ENCODE measurements at regions not wholly inside any gene's neighbourhood (a gene's known extent, or its start where the extent isn't known, plus 50 kb on each side); places are given as distances from the start of the nearest gene placed in this dataset.

- Histone ChIP-seq H3K4me2 (ENCODE audit: low read depth, low read length) (no peak overlapping the region), H3K27me3 (ENCODE audit: control insufficient read depth in 1 of 2, insufficient read depth in 2 of 2, low read length in 2 of 2) (no peaks in the 10 kb centered on the region), H3K9ac (ENCODE audit: insufficient read depth, low read depth, low read length) (no peak overlapping the region), H3K4me1 (ENCODE audit: insufficient read depth, low read length) (no peaks in the 10 kb centered on the region), H3K27ac (ENCODE audit: extremely low read length, insufficient read depth, low read length) (no peak overlapping the region), H3K36me3 (replicated peaks in 1 of 2; ENCODE audit: control insufficient read depth in 1 of 2, insufficient read depth in 2 of 2, low read length in 2 of 2) (no peaks in the 10 kb centered on the region), H3K9me3 (ENCODE audit: low read length) (peaks cover 79% of the 10 kb centered on the region), H3K79me2 (ENCODE audit: insufficient read depth, low read length) (no peaks in the 10 kb centered on the region), H4K20me1 (ENCODE audit: insufficient read depth, low read length) (no peaks in the 10 kb centered on the region), H2AFZ (ENCODE audit: low read length) (no peak overlapping the region), H3K4me3 (replicated peaks in 1 of 3; ENCODE audit: insufficient read depth in 1 of 3, low read depth in 2 of 3, low read length in 3 of 3) (no peak overlapping the region)
- ATAC-seq (no peak), DNase-seq (ENCODE audit: low spot score) (no peak), FAIRE-seq (no peak)
- ChIA-PET POLR2A (no interaction called here), CTCF (ENCODE audit: low intra/inter-chr PET ratio, low total read pairs) (no interaction called here)
- no TSS peak for BruUV-seq (replicated peaks)
- intact Hi-C loops (cut with micrococcal nuclease; ENCODE audit: unreplicated experiment) (no loop called here), in situ Hi-C loops (cut with HindIII; ENCODE audit: extremely low pct_ligation_motif_present, low pct_unique_long_range_greater_than_20kb) (no loop called here)
- TF ChIP-seq MAFF (IDR thresholded peaks at IDR 0.05; ENCODE audit: low read depth, low read length), result peak; percentile 81
- no peak for TF ChIP-seq ZNF777 (CRISPR knock-in tag; IDR thresholded peaks at IDR 0.05)
- TF ChIP-seq ZNF775 (CRISPR knock-in tag; IDR thresholded peaks at IDR 0.05; ENCODE audit: borderline replicate concordance), result no peak
- no peak for TF ChIP-seq ZNF547 (CRISPR knock-in tag; IDR thresholded peaks at IDR 0.05)
- TF ChIP-seq MAFK (conservative IDR thresholded peaks at IDR 0.05 in 1 of 2, IDR thresholded peaks at IDR 0.05 in 1 of 2; ENCODE audit: low read length in 2 of 2), result peak; percentile 58 to 82; a peak in 3 of 4 replicates
- no peak for TF ChIP-seq ZBTB34 (CRISPR knock-in tag; IDR thresholded peaks at IDR 0.05)
- TF ChIP-seq THAP11 (CRISPR knock-in tag; IDR thresholded peaks at IDR 0.05), result no peak
- WGBS (ENCODE audit: low lambda C conversion rate), result 4% methylated on average over 3 of the region's 3 CpGs
Measured at GRCh38 chr1:79808816-79809475, 802.4 kb upstream of the ADGRL4 start.

DNA sequence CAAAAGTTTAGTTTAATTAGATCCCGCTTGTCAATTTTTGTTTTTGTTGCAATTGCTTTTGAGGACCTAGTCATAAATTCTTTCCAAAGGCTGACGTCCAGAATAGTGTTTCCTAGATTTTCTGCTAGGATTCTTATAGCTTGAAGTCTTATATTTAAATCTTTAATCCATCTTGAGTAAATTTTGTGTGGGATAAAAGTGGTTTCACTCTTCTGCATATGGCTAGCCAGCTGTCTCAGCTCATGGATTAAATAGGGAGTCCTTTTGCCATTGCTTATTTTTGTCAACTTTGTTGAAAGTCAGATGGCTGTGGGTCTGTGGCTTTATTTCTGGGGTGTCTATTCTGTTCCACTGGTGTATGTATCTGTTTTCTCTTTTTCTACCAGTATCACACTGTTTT, 801.3 kb upstream of the ADGRL4 start:
- no peak overlapping the region for H2AFZ ChIP-seq (ENCODE audit: low read length)
- no peaks in the 10 kb centered on the region for H4K20me1 ChIP-seq (ENCODE audit: insufficient read depth, low read length)
- no TSS peak for BruUV-seq (replicated peaks)
- H3K9ac ChIP-seq (ENCODE audit: insufficient read depth, low read depth, low read length), result no peak overlapping the region
- intact Hi-C loops (cut with micrococcal nuclease; ENCODE audit: unreplicated experiment), result no loop called here
- no peak for DNase-seq (ENCODE audit: low spot score)
- H3K36me3 ChIP-seq (replicated peaks in 1 of 2; ENCODE audit: control insufficient read depth in 1 of 2, insufficient read depth in 2 of 2, low read length in 2 of 2), result no peaks in the 10 kb centered on the region
- no peak overlapping the region for H3K27ac ChIP-seq (ENCODE audit: extremely low read length, insufficient read depth, low read length)
- H3K27me3 ChIP-seq (ENCODE audit: control insufficient read depth in 1 of 2, insufficient read depth in 2 of 2, low read length in 2 of 2), result no peaks in the 10 kb centered on the region
- ChIA-PET CTCF (ENCODE audit: low intra/inter-chr PET ratio, low total read pairs) (no interaction called here), POLR2A (no interaction called here)
- peaks cover 80% of the 10 kb centered on the region for H3K9me3 ChIP-seq (ENCODE audit: low read length)
- H3K4me1 ChIP-seq (ENCODE audit: insufficient read depth, low read length), result no peaks in the 10 kb centered on the region
- in situ Hi-C loops (cut with HindIII; ENCODE audit: extremely low pct_ligation_motif_present, low pct_unique_long_range_greater_than_20kb), result no loop called here
- no peak for FAIRE-seq
- no peak for ATAC-seq
- no peaks in the 10 kb centered on the region for H3K79me2 ChIP-seq (ENCODE audit: insufficient read depth, low read length)
- H3K4me3 ChIP-seq (replicated peaks in 1 of 3; ENCODE audit: insufficient read depth in 1 of 3, low read depth in 2 of 3, low read length in 3 of 3), result no peak overlapping the region
- 0% methylated on average over 2 of the region's 2 CpGs for WGBS (ENCODE audit: low lambda C conversion rate)
- no peak for TF ChIP-seq ATM (IDR thresholded peaks at IDR 0.05; ENCODE audit: borderline replicate concordance)
- no peak overlapping the region for H3K4me2 ChIP-seq (ENCODE audit: low read depth, low read length)

Measured in HepG2 (cell line).